GM08714 (cell line): ENCODE measurements at regions not wholly inside any gene's neighbourhood (a gene's known extent, or its start where the extent isn't known, plus 50 kb on each side); places are given as distances from the start of the nearest gene placed in this dataset.

ENCODE experiments used
- H3K4me3 ChIP-seq: fragments of 200-500 bp; sonication (Bioruptor generic); 2 replicates; pipeline ENCODE4 v1.5.1; 2014; ENCODE audit warnings: mild to moderate bottlenecking, low read length, inconsistent platforms
- ZNF274 ChIP-seq: IDR thresholded peaks from 2 replicates; pipeline ENCODE4 v1.6.1; 2012; ENCODE audit warnings: mild to moderate bottlenecking, low read depth, low read length

DNA sequence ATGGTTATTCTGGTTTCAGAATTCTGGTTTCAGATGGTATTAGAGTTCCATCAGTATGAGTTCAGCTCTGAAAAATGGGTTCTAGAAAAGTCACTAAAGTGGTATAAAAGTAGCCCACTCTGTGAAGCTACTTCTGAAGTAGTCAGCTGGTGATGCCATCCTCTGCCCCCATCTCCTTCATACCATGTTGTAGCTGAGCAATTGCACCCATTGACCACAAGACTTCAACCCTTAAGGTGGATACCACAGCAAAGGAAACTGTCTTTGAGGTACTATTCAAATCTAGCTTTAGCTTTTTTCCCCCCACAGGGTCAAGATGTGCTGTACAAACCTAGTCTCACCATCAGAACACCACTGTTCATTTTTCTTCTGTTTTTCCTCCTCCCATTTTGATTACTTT lies 444.9 kb downstream of the DMAC1 start:
- no peak overlapping the region for H3K4me3 ChIP-seq
- no peak for TF ChIP-seq ZNF274

DNA sequence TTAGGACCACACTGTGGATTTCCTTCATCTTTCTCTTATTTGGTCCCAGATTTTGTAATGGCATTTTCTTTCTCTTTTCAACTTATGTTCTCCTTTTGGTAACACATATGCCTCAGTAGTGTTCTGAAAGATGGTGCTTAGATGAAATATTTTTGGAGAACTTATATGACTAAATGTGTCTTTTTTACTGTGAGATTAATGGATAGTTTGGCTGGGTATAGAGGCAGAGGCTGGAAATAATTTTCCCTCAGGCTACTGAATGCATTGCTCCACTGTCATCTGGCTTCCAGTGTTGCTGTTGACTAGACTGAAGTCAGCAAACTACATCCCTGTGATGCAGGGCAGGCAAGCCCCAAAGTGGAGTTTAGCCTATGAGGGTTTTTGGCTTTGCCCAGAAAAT lies 450.9 kb downstream of the DMAC1 start:
- no peak overlapping the region for H3K4me3 ChIP-seq
- no peak for TF ChIP-seq ZNF274

DNA sequence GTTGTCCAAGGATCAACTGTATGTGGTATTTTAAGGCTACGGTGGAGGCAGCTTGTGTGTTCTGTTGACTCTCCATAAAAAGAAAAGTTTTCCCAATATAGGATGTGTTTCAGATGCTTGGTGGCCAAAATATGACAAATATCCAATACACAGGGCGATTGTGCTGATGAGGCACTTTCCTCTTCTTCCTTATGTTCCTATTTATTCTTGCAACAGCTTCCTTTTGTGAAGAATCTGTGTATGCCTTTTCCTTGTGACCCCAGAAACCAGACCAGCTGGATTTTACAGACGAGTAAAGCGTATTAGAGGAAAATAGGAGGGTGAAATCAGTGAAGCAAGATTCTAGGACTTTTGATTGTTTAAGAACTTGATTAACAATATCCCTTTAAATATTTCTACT lies 452.0 kb downstream of the DMAC1 start:
- TF ChIP-seq ZNF274 = no peak
- no peak overlapping the region for H3K4me3 ChIP-seq

DNA sequence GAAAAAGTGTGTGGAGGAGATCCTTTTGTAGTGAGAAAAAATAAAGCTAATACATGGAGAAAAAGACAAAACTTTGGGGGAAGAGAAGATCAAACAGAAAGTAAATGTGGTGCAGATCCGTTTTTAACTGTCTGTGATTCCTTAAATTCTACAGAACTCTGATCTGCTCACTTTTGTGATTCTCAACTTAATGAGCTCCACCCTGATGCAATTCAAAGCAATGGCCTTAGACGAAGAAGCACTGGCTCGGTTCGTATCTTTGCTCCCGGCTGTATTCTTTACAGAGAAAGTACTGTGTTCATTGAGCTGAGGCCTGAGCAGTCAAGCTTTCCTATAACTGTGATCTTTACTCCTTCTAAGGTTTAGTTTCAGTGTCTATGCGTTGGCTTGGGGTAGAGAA lies 453.4 kb downstream of the DMAC1 start:
- no peak overlapping the region for H3K4me3 ChIP-seq
- TF ChIP-seq ZNF274 = no peak

DNA sequence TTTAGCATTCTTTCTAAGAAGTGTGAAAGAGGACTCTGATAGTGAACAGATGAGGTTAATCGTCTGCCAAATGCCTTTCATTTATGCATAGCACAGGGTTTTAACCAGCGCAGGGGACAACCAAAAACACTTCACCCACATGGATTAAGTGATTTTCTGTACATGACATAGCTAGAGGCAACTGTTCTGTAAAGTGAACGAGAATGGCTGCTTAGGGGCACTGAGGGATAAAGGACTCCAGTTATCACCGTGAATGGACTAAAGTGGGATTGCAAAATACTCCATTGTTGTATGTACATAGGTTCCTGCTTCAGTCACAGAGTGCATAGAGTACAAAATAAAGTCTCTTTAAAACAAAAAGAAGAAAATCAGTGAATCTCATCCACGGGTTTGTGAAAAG lies 456.8 kb downstream of the DMAC1 start:
- no peak overlapping the region for H3K4me3 ChIP-seq
- no peak for TF ChIP-seq ZNF274

DNA sequence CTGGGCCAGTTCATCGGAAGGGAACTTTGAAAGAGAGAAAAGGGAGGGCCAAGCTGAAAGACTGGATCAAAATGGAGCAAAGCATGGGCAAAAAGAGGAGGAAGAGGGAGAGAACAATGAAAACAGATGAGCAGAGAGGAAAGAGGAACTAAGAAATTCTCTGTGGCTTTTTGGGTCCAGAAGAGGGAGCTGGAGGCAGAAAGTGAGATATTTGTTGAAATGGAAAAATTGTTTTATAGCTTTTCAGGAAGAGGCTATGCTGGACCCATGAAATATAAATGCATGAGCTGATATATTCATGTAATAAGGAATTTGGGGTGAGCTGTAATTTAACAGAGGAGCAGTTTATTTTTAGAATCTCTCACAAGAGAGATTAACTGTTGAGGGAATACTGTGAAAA lies 457.3 kb downstream of the DMAC1 start:
- TF ChIP-seq ZNF274 = no peak
- peak overlapping the region; percentile 45; the same call in 1 of the 2 replicates for H3K4me3 ChIP-seq

DNA sequence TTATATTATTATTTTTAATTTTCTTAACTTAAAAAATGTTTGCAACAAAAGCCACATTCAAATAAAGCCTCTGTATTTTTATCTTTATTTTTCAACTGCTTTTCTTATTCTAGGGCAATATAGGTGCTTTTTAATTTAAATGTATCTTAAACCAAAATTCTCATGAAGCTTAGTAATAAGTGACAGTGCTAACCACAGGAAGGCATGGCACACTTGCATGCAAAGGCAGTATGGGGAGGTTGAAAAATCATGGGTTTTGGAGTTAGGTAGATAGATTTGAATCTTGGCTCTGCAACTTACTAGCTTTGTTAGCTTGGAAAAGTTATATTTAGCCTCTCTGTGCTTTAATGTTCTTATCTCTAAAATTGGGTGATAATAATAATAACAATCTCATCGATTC lies 458.0 kb downstream of the DMAC1 start:
- H3K4me3 ChIP-seq = no peak overlapping the region

DNA sequence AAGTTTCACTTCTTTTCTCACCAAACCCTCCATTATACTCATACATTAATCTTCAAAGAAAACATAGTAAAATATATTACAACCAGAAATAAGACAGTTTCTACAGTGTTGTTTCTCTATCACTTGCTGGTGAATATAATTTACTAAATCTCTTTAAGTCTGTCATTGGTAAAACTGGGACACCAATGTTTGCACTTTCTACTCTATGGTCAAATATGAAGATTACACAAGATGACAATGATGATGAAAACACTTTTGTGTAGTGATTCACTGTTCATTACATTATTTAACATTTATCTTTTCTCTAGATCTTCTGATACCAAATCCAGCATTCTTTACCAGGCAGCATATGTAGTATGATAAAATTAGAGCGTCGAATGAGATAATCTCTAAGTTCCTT lies 459.1 kb downstream of the DMAC1 start:
- no peak overlapping the region for H3K4me3 ChIP-seq

More for the DNA sequence above, 458.0 kb downstream of the DMAC1 start:
- no peak for TF ChIP-seq ZNF274

DNA sequence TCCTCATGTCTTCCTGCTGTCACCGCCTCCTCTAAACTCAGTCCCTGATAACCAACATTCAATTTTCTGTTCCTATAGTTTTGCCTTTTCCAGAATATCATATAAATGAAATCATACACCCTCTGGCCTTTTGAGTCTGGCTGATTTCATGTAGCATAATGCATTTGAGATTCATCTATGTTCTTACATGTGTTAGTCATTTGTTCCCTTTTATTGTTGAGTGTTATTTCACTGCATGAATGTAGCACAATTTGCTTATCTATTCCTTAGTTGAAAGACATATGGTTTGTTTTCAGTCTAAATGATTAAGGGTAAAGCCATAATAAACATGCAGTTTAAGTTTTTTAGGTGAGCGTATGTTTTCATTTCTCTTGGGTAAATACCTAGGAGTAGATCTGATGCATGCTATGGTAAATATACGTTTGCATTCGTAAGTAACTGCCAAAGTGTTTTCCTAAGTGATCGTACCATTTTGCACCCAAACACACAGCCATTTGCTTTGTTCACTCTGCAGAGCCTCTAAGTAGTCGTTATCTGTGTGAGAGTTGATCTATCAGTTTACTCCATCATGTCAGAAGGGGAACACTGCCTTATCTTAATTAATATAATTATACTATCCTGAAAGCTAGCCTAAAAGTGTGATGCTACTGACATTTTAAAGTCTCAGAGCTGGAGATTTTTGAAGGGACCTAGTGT lies 460.8 kb downstream of the DMAC1 start:
- TF ChIP-seq ZNF274 = no peak

More for the DNA sequence above, 459.1 kb downstream of the DMAC1 start:
- no peak for TF ChIP-seq ZNF274

DNA sequence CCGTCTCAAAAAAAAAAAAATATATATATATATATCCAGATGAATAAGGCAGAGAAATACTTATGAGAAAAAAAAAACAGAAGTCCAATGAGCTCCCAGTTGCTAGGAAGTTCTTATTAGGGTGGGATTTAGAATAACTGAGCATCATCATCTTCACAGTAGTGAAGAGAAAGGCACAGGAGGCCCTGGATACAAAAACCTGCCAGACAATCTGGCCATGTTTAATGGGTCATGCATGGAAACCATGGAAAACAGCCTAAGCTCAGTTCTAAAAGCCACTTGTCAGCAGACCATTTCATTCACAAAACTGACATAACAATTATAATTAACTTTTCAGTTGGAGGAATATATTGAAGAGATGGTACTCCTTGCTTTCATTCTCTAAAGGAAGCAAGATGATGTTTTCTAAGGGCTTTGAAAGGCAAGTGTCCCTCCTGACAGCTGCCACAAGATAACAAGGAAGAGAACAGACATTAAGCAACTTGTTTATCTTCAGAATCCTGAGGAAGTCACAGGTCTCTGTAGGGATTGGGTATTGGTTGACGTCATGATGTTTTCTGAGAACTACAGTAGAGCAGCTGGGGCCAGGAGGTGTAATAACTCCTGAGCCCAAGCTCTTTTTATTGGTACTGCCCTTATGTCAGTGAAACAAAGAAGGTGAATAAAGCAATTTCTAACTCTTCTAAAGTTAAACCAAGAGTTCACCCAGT lies 463.1 kb downstream of the DMAC1 start:
- no peak for TF ChIP-seq ZNF274
- no peak overlapping the region for H3K4me3 ChIP-seq

More for the DNA sequence above, 460.8 kb downstream of the DMAC1 start:
- H3K4me3 ChIP-seq = no peak overlapping the region

DNA sequence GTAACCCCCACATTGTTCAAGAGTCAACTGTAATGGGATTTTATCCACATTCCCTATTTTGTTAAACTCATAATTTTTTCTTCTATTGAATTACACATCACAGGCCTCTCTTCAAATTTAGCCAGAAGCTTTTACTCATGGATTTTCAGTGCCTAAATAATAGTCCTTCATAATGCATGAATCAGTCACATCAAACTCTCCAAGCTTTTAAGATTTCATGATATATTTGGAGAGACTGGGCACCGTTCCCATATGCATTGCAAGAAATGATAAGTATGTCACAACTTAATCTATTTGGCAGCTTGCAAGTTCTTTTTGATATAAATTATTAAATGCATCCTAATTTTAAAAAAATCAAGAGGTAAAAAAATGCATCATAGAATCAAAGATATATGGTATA lies 465.9 kb downstream of the DMAC1 start:
- TF ChIP-seq ZNF274 = no peak
- no peak overlapping the region for H3K4me3 ChIP-seq

DNA sequence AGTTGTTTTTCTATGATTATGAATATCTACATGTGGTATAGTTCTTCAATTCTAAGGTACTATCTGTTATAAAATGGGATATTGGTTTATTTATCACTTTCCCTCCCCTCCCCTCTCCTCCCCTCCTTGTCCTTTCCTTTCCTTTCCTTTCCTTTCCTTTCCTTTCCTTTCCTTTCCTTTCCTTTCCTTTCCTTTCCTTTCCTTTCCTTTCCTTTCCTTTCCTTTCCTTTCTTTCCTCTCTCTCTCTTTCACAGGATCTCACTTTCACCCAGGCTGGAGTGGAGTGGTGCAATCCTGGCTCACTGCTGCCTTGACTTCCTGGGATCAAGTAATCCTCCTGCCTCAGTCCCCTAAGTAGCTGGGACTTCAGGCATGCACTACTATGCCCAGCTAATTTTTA lies 466.8 kb downstream of the DMAC1 start:
- H3K4me3 ChIP-seq = no peak overlapping the region
- TF ChIP-seq ZNF274 = no peak

DNA sequence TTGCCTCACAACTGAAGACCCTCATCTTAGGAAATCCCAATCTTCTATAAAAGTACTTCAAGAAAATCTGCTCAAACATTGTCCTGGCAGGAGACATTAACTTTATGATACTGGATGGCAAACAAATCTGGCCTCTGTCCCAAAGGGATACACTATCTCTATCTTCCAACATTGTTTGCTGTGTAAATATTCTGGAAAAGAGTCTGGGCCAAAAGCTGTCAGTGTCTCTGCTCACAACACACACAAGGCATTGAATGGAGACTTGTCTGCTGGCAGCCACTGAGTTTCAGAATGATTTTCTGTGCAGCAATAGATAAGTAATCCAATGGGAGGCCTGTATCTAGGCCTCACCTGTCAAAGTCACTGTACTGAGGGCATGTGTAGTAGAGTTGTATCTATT lies 471.1 kb downstream of the DMAC1 start:
- no peak for TF ChIP-seq ZNF274
- no peak overlapping the region for H3K4me3 ChIP-seq

DNA sequence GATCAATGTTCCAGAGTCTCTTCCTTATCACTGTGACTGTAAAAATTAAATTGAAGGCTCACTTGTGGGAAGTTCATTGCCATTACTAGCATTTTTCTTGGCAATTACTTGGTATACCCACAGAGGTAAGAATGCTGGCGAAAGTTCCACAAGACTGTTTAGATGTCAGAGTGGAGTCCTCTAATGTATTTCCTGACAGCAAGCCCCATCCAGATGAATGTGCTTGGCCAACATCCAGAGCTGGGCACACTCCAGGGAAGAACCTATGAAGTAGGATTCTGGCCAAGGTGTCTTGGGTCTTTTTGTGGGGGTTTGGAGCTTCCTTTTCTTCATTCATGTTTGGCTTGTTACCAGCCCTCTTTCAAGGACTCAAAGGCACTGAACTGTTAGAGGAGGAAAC lies 473.6 kb downstream of the DMAC1 start:
- TF ChIP-seq ZNF274 = no peak
- no peak overlapping the region for H3K4me3 ChIP-seq

DNA sequence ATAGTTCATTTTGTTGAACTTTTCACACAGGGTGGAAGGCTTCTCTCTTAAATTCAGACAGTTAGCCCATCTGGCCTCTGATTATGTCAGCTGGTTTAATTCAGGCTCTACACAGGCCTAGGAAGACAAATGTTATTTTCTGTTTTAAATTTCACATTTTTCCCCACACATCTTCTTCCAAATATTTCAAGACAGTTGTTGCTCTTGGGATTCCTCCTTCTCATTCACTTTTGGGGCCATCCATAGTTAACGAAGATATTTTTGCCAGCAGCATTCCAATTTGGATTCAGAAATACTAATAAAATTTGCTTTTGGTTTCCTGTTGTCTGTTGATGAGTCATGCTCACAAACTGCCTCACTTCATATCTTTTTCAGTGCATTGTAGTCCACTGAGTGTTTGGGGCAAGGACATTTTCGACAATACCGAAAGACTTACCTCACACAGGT lies 475.4 kb downstream of the DMAC1 start:
- no peak overlapping the region for H3K4me3 ChIP-seq

More for the DNA sequence above, 475.4 kb downstream of the DMAC1 start:
- no peak for TF ChIP-seq ZNF274
